CD4-positive, alpha-beta T cell (primary cell): ENCODE measurements at regions not wholly inside any gene's neighbourhood (a gene's known extent, or its start where the extent isn't known, plus 50 kb on each side); places are given as distances from the start of the nearest gene placed in this dataset.

Source experiments
- ATAC-seq: fragments of 200-7000 bp; cut with Tn5 transposase; one replicate; pipeline ENCODE4 v1.10.0; 2022; ENCODE audit warnings: mild to moderate bottlenecking; ENCODE audit not compliant: poor library complexity
- CTCF ChIA-PET: fragments of 350-600 bp; sonication (Branson Sonifier 250); formaldehyde crosslinking; loops from one replicate; lab custom pipeline; 2021; ENCODE audit warnings: antibody characterized with exemption, inconsistent platforms; lab: Charles Lee
- POLR2A ChIA-PET: fragments of 350-600 bp; sonication (Branson Sonifier 250); formaldehyde crosslinking; loops from one replicate; lab custom pipeline; 2021; ENCODE audit warnings: antibody characterized with exemption, inconsistent platforms; lab: Charles Lee
- DNase-seq, 14 experiments: peaks; one replicate each; pipeline ENCODE4 v3.0.0-alpha.2; 2013 to 2020; ENCODE audit warnings: mixed read lengths in 2 of 14
- H3K27ac ChIP-seq, 2 donors: one replicate each; pipeline versions ENCODE4 v1.5.1 to v1.7.0; 2013; ENCODE audit warnings: low read length in 2 of 2, low read depth in 1 of 2, mild to moderate bottlenecking in 1 of 2
- H3K27me3 ChIP-seq, 2 experiments: 1 replicate in 1 of 2; 2 replicates in 1 of 2; pipeline versions ENCODE4 v1.6.1 to v1.7.0; 2013; ENCODE audit warnings: low read length in 2 of 2, control low read depth in 1 of 2, mild to moderate bottlenecking in 1 of 2, moderate library complexity in 1 of 2; ENCODE audit not compliant: insufficient read depth in 2 of 2, control insufficient read depth in 1 of 2
- H3K36me3 ChIP-seq: one replicate; pipeline ENCODE4 v1.6.1; 2013; ENCODE audit warnings: low read length, control low read depth; ENCODE audit not compliant: insufficient read depth
- H3K4me1 ChIP-seq: one replicate; pipeline ENCODE4 v1.6.1; 2013; ENCODE audit warnings: low read length, control low read depth; ENCODE audit not compliant: insufficient read depth
- H3K4me3 ChIP-seq: one replicate; pipeline ENCODE4 v1.5.1; 2013; ENCODE audit warnings: mild to moderate bottlenecking, low read length, moderate library complexity
- H3K9me3 ChIP-seq, 2 experiments: 1 replicate in 1 of 2; 2 replicates in 1 of 2; pipeline versions ENCODE4 v1.6.1 to v1.7.0; 2013; ENCODE audit warnings: low read length in 2 of 2, mild to moderate bottlenecking in 2 of 2, control low read depth in 1 of 2, moderate library complexity in 1 of 2; ENCODE audit not compliant: control insufficient read depth in 1 of 2, insufficient read depth in 1 of 2
- H3K27ac Mint-ChIP-seq: one replicate; pipeline ENCODE4 v1.8.0; 2020; ENCODE audit warnings: mixed read lengths
- H3K27me3 Mint-ChIP-seq: one replicate; pipeline ENCODE4 v1.8.0; 2021; ENCODE audit warnings: mixed read lengths
- H3K36me3 Mint-ChIP-seq: one replicate; pipeline ENCODE4 v1.8.0; 2021; ENCODE audit warnings: low read depth, mixed read lengths
- H3K4me1 Mint-ChIP-seq: one replicate; pipeline ENCODE4 v1.8.0; 2021; ENCODE audit warnings: low read depth, mixed read lengths
- H3K4me3 Mint-ChIP-seq: one replicate; pipeline ENCODE4 v1.8.0; 2020; ENCODE audit warnings: mild to moderate bottlenecking, mixed read lengths
- H3K9me3 Mint-ChIP-seq: one replicate; pipeline ENCODE4 v1.8.0; 2020; ENCODE audit warnings: mixed read lengths
- intact Hi-C, 2 experiments: fragments of 100-400 bp; cut with DNase I in 1 of 2; cut with micrococcal nuclease in 1 of 2; formaldehyde crosslinking; loops; one replicate each; pipeline versions ENCODE4 v1.15.1 to v1.9.0; 2023 to 2025; cut with DNase I, micrococcal nuclease
- TF ChIP-seq, protein P1 (sequence below): fragments of 200-600 bp; IDR thresholded peaks from one replicate; pipeline ENCODE4 v1.8.0; 2022; ENCODE audit warnings: antibody characterized with exemption, mild to moderate bottlenecking

DNA sequence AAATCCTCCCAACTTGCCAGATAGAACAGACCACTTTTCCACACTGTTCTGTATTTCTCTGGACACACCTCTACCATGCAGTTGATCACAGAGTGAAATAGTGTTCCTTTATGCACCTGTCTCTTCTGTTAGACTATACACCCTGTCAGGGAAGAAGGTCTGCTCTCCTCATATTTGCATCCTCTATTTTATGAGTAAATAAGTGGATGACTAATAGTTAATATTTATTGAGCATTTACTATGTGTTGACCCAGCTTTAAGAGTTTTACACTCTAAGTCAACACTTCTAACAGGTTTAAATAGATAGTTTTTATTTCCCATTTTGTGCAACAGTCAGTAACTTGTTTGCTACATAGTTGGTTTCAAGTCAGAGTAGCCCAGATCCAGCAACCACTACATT lies 452.8 kb upstream of the MPDZ start:
- Mint-ChIP-seq H3K36me3 (no peaks in the 10 kb centered on the region), H3K27me3 (no peaks in the 10 kb centered on the region), H3K9me3 (peaks cover 6% of the 10 kb centered on the region), H3K4me3 (no peak overlapping the region), H3K27ac (no peak overlapping the region), H3K4me1 (no peaks in the 10 kb centered on the region)
- ATAC-seq: no peak
- TF ChIP-seq, protein P1, sequence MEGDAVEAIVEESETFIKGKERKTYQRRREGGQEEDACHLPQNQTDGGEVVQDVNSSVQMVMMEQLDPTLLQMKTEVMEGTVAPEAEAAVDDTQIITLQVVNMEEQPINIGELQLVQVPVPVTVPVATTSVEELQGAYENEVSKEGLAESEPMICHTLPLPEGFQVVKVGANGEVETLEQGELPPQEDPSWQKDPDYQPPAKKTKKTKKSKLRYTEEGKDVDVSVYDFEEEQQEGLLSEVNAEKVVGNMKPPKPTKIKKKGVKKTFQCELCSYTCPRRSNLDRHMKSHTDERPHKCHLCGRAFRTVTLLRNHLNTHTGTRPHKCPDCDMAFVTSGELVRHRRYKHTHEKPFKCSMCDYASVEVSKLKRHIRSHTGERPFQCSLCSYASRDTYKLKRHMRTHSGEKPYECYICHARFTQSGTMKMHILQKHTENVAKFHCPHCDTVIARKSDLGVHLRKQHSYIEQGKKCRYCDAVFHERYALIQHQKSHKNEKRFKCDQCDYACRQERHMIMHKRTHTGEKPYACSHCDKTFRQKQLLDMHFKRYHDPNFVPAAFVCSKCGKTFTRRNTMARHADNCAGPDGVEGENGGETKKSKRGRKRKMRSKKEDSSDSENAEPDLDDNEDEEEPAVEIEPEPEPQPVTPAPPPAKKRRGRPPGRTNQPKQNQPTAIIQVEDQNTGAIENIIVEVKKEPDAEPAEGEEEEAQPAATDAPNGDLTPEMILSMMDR: no peak
- DNase-seq: no peak
- intact Hi-C loops: no loop called here
- H3K27me3 ChIP-seq: no peaks in the 10 kb centered on the region
- peaks cover 0 to 3% of the 10 kb centered on the region in 2 experiments for H3K9me3 ChIP-seq
- no peaks in the 10 kb centered on the region for H3K36me3 ChIP-seq
- ChIA-PET POLR2A (no interaction called here), CTCF (no interaction called here)
- H3K4me3 ChIP-seq: no peak overlapping the region
- H3K4me1 ChIP-seq: no peaks in the 10 kb centered on the region
- no peak overlapping the region for H3K27ac ChIP-seq

DNA sequence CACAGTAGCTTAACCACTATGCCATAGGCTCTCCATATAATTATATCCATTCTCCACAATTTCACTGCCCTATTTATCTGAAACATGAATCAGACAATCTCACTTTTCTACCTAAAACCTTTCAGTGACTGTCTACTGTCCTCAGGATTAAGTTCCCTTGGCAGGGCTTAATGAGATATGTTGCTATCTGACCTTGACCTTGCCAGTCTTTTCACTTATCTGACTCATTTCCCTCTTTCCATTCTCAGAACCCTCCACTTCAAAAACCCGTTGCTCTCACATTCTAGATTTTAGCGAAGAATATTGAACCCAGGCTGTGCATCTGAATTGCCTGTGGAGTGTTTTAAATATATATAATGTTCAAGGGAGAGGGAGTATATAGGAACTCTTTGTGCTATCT lies 452.1 kb upstream of the MPDZ start:
- no peak overlapping the region for H3K4me3 Mint-ChIP-seq
- Histone ChIP-seq H3K9me3 (peaks cover 0 to 3% of the 10 kb centered on the region in 2 experiments), H3K27me3 (no peaks in the 10 kb centered on the region), H3K4me3 (no peak overlapping the region), H3K27ac (no peak overlapping the region), H3K4me1 (no peaks in the 10 kb centered on the region), H3K36me3 (no peaks in the 10 kb centered on the region)
- TF ChIP-seq, protein P1: no peak
- CTCF ChIA-PET: no interaction called here
- H3K27me3 Mint-ChIP-seq: no peaks in the 10 kb centered on the region
- no peaks in the 10 kb centered on the region for H3K4me1 Mint-ChIP-seq
- POLR2A ChIA-PET: no interaction called here
- no peaks in the 10 kb centered on the region for H3K36me3 Mint-ChIP-seq
- DNase-seq (no peak), ATAC-seq (no peak)
- intact Hi-C loops: no loop called here
- peaks cover 6% of the 10 kb centered on the region for H3K9me3 Mint-ChIP-seq
- H3K27ac Mint-ChIP-seq: no peak overlapping the region

DNA sequence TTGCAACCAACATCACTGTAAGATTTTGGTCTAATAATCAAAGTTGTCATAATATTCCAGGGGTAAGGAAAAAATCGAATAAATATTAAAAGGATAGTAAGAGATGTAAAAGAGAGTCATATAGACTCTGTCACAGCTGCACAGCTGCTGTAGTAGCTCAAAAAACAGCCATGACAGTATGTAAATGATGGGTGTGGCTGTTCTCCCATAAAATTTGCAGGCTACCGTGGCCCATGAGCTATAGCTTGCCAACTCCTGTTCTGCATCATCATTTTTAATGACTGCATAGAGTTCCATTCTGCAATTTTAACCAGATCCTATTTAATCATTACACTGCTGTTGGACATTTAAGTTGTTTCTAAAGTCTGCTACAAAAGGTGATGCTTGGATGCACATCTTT lies 450.5 kb upstream of the MPDZ start:
- Histone ChIP-seq H3K9me3 (no peaks in the 10 kb centered on the region), H3K4me1 (no peaks in the 10 kb centered on the region)
- peaks cover 10% of the 10 kb centered on the region for H3K9me3 Mint-ChIP-seq

More for the DNA sequence above, 450.5 kb upstream of the MPDZ start:
- H3K4me3 ChIP-seq: no peak overlapping the region
- no peaks in the 10 kb centered on the region for H3K27me3 ChIP-seq
- TF ChIP-seq, protein P1: no peak
- DNase-seq (no peak), ATAC-seq (no peak)
- intact Hi-C loops: no loop called here
- POLR2A ChIA-PET: no interaction called here
- Mint-ChIP-seq H3K27ac (no peak overlapping the region), H3K4me1 (no peaks in the 10 kb centered on the region), H3K4me3 (no peak overlapping the region), H3K27me3 (no peaks in the 10 kb centered on the region), H3K36me3 (no peaks in the 10 kb centered on the region)
- H3K27ac ChIP-seq: no peak overlapping the region
- no peaks in the 10 kb centered on the region for H3K36me3 ChIP-seq
- CTCF ChIA-PET: no interaction called here
